Tibial nerve (tissue), 4 donors: ENCODE measurements at regions not wholly inside any gene's neighbourhood (a gene's known extent, or its start where the extent isn't known, plus 50 kb on each side); places are given as distances from the start of the nearest gene placed in this dataset.

Source experiments
- DNase-seq, 2 donors: peaks; one replicate each; pipeline ENCODE4 v3.0.0-alpha.2; 2019; ENCODE audit warnings: low spot score in 2 of 2
- H3K27ac ChIP-seq, 4 donors: fragments of 200-600 bp; sonication (generic) in 3 of 4; one replicate each; pipeline ENCODE4 v1.5.1; 2017 to 2019; ENCODE audit warnings: mild to moderate bottlenecking in 1 of 4
- H3K27me3 ChIP-seq, 2 donors: fragments of 200-600 bp; sonication (generic) in 1 of 2; one replicate each; pipeline versions ENCODE4 v1.5.1 to v1.6.0; 2017 to 2019
- H3K36me3 ChIP-seq, 3 donors: fragments of 200-600 bp; sonication (generic); one replicate each; pipeline ENCODE4 v1.5.1; 2018 to 2019
- H3K4me1 ChIP-seq, 4 donors: fragments of 200-600 bp; sonication (generic) in 3 of 4; one replicate each; pipeline ENCODE4 v1.5.1; 2017 to 2019
- H3K4me3 ChIP-seq, 4 donors: fragments of 200-600 bp; sonication (generic) in 3 of 4; one replicate each; pipeline ENCODE4 v1.5.1; 2017 to 2019; ENCODE audit warnings: mild to moderate bottlenecking in 1 of 4, moderate library complexity in 1 of 4
- H3K9me3 ChIP-seq, 4 donors: fragments of 200-600 bp; sonication (generic) in 3 of 4; one replicate each; pipeline ENCODE4 v1.5.1; 2017 to 2019
- EP300 ChIP-seq, 2 donors: sonication (generic); formaldehyde crosslinking; IDR thresholded peaks; one replicate each; pipeline ENCODE4 v1.6.1; 2017; ENCODE audit warnings: antibody characterized with exemption in 2 of 2, mild to moderate bottlenecking in 1 of 2
- POLR2A ChIP-seq, 2 donors: fragments of 450-650 bp; IDR thresholded peaks; one replicate each; pipeline ENCODE4 v1.6.1; 2017; ENCODE audit warnings: antibody characterized with exemption in 2 of 2, mild to moderate bottlenecking in 2 of 2, moderate library complexity in 2 of 2
- WGBS, 2 donors: methylation state at CpG; one replicate each; pipeline ENCODE4 v1.1.5; 2018; 5-methylcytosine and 5-hydroxymethylcytosine counted together
- TF ChIP-seq, protein P1 (sequence below), 5 experiments: fragments of 200-600 bp in 3 of 5; fragments of 450-650 bp in 2 of 5; sonication (generic) in 3 of 5; IDR thresholded peaks; one replicate each; pipeline ENCODE4 v1.5.1; 2016 to 2019; ENCODE audit warnings: antibody characterized with exemption in 5 of 5, mild to moderate bottlenecking in 3 of 5, moderate library complexity in 2 of 5

DNA sequence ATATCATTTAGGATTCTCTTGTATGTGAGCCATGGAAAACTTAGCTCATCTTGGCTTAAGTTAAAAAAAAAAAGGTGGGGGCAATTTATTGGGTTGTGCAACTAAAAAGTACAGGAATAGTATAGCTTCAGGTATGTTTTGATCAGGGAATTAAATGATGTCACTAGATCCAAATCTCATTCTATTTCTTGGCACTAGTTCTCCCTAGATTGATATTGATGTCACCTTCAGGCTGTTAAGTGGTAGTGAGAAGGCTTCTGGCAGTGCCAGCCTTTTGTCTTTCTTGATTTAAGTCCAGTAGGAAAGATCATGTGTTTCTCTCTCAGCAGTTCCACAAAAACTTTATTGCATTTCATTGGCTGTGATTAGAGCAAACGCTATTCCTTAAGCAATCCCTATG is 65.0 kb upstream of the ZBED5 start:
- Histone ChIP-seq H3K4me1 (peaks cover 0 to 4% (median 0%) of the 10 kb centered on the region in 4 donors), H3K4me3 (no peak overlapping the region), H3K27me3 (no peaks in the 10 kb centered on the region), H3K9me3 (no peaks in the 10 kb centered on the region), H3K27ac (no peak overlapping the region), H3K36me3 (no peaks in the 10 kb centered on the region)
- TF ChIP-seq POLR2A (IDR thresholded peaks at IDR 0.05) (no peak), EP300 (IDR thresholded peaks at IDR 0.05) (no peak)
- TF ChIP-seq, protein P1, sequence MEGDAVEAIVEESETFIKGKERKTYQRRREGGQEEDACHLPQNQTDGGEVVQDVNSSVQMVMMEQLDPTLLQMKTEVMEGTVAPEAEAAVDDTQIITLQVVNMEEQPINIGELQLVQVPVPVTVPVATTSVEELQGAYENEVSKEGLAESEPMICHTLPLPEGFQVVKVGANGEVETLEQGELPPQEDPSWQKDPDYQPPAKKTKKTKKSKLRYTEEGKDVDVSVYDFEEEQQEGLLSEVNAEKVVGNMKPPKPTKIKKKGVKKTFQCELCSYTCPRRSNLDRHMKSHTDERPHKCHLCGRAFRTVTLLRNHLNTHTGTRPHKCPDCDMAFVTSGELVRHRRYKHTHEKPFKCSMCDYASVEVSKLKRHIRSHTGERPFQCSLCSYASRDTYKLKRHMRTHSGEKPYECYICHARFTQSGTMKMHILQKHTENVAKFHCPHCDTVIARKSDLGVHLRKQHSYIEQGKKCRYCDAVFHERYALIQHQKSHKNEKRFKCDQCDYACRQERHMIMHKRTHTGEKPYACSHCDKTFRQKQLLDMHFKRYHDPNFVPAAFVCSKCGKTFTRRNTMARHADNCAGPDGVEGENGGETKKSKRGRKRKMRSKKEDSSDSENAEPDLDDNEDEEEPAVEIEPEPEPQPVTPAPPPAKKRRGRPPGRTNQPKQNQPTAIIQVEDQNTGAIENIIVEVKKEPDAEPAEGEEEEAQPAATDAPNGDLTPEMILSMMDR (IDR thresholded peaks at IDR 0.05), result no peak
- no peak for DNase-seq
- WGBS, 2 donors, result 51 to 58% methylated on average over 1 of the region's 1 CpG

DNA sequence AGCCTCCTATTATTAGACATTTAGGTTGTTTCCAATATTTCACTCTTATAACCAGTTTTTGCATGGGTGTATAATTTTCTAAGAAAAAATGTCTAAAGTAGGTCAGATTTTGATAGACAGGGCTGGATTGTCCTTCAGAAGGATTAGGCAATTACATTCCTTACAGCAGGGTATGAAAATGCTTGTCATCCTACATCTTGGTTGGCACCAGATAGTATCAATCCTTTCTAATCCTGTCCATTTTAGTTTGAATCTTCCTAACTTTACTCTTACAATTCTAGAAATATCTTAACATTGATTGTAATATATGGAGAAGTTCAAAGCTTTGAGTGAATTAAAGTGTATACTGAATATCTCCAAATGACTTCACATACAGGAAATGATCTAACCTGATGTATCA is 63.0 kb upstream of the ZBED5 start:
- no peak overlapping the region for H3K4me3 ChIP-seq
- H3K4me1 ChIP-seq, result no peaks in the 10 kb centered on the region
- H3K27me3 ChIP-seq, result no peaks in the 10 kb centered on the region
- no peak overlapping the region for H3K27ac ChIP-seq
- H3K36me3 ChIP-seq, result no peaks in the 10 kb centered on the region
- H3K9me3 ChIP-seq, result no peaks in the 10 kb centered on the region
- TF ChIP-seq, protein P1 (IDR thresholded peaks at IDR 0.05), result no peak
- no peak for TF ChIP-seq EP300 (IDR thresholded peaks at IDR 0.05)
- no peak for TF ChIP-seq POLR2A (IDR thresholded peaks at IDR 0.05)
- DNase-seq, result no peak

DNA sequence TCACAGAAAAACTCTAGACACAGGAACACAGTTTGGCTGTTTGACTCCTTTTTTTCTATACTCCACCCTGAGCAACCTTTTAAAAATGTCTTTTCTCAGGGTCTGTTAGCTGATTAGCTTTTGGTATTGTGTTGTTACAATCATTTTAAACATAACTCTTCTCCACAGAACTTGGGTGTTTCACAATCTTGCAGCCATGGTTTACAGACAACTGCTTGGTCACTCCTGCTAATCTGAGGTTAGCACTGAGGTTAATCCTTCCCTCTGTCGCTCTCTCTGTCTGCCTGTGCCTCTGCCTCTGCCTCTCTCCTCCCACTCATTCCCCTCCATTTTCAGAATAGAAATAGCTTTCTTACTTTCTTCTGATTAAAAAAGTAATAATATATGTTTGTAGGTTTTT is 62.4 kb upstream of the ZBED5 start:
- Histone ChIP-seq H3K27me3 (no peaks in the 10 kb centered on the region), H3K4me1 (no peaks in the 10 kb centered on the region), H3K4me3 (no peak overlapping the region), H3K27ac (no peak overlapping the region), H3K9me3 (no peaks in the 10 kb centered on the region), H3K36me3 (no peaks in the 10 kb centered on the region)
- DNase-seq, result no peak
- WGBS, 2 donors, result 64 to 84% methylated on average over 1 of the region's 1 CpG
- TF ChIP-seq, protein P1 (IDR thresholded peaks at IDR 0.05), result no peak
- TF ChIP-seq EP300 (IDR thresholded peaks at IDR 0.05) (no peak), POLR2A (IDR thresholded peaks at IDR 0.05) (no peak)

DNA sequence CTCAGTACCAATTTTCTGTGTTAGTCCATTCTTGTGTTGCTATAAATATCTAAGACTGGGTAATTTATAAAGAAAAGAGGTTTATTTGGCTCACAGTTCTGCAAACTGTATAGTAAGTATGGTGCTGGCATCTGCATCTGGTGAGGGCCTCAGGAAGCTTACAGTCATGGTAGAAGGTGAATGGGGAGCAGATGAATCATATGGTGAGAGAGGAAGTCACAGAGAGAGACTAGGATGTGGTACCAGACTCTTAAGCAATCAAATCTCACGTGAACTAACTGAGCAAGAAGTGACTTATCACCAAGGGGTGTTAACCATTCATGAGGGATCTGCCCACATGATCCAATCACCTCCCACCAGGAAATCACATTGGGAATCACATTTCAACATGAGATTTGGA is 60.8 kb upstream of the ZBED5 start:
- Histone ChIP-seq H3K36me3 (no peaks in the 10 kb centered on the region), H3K4me1 (no peaks in the 10 kb centered on the region), H3K4me3 (no peak overlapping the region), H3K27ac (no peak overlapping the region), H3K9me3 (no peaks in the 10 kb centered on the region), H3K27me3 (no peaks in the 10 kb centered on the region)
- DNase-seq, result no peak
- TF ChIP-seq EP300 (IDR thresholded peaks at IDR 0.05), result no peak
- no peak for TF ChIP-seq POLR2A (IDR thresholded peaks at IDR 0.05)
- TF ChIP-seq, protein P1 (IDR thresholded peaks at IDR 0.05), result no peak
- 66 to 79% methylated on average over 1 of the region's 1 CpG for WGBS, 2 donors

DNA sequence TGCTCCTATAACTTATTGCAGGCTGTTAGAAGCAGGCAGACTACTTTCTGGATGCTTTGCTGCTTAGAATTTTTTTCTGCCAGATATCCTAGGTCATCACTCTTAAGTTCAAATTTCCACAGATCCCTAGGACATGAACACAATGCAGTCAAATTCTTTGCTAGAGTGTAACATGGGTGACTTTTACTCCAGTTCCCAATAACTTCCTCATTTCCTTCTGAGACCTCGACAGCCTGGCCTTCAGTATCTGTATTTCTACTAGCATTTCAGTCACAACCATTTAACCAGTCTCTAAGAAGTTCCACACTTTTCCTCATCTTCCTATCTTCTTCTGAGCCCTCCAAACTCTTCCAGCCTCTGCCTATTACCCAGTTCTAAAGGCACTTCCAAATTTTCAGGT is 60.4 kb upstream of the ZBED5 start:
- no peaks in the 10 kb centered on the region for H3K4me1 ChIP-seq
- H3K36me3 ChIP-seq, result no peaks in the 10 kb centered on the region
- H3K9me3 ChIP-seq, result no peaks in the 10 kb centered on the region
- H3K27me3 ChIP-seq, result no peaks in the 10 kb centered on the region
- H3K27ac ChIP-seq, result no peak overlapping the region
- TF ChIP-seq EP300 (IDR thresholded peaks at IDR 0.05), result no peak
- H3K4me3 ChIP-seq, result no peak overlapping the region
- whole genome bisulfite sequencing, 2 donors, result 80 to 89% methylated on average over 1 of the region's 1 CpG
- no peak for DNase-seq

DNA sequence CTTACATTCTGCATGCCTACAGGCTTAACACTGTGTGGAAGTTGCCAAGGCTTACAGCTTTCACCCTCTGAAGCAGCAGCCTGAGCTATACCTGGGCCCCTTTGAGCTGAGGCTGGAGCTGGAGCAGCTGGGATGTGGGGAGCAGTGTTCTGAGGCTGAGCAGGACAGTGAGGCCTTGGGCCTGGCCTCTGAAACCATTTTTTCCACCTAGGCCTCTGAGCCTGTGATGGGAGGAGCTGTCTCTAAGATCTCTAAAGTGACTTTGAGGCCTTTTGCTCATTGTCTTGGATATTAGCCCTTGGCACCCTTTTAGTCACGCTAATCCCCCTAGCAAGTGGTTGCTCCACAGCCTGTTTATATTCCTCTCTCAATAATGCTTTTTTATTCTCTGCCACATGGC is 59.9 kb upstream of the ZBED5 start:
- Histone ChIP-seq H3K4me3 (no peak overlapping the region), H3K27me3 (no peaks in the 10 kb centered on the region), H3K36me3 (no peaks in the 10 kb centered on the region), H3K27ac (no peak overlapping the region), H3K9me3 (no peaks in the 10 kb centered on the region), H3K4me1 (no peaks in the 10 kb centered on the region)
- WGBS, 2 donors, result 57 to 91% methylated on average over 1 of the region's 1 CpG
- no peak for DNase-seq
- TF ChIP-seq POLR2A (IDR thresholded peaks at IDR 0.05) (no peak), EP300 (IDR thresholded peaks at IDR 0.05) (no peak)
- TF ChIP-seq, protein P1 (IDR thresholded peaks at IDR 0.05), result no peak
